H1 (cell line): ENCODE measurements at regions not wholly inside any gene's neighbourhood (a gene's known extent, or its start where the extent isn't known, plus 50 kb on each side); places are given as distances from the start of the nearest gene placed in this dataset.

ENCODE experiments used
- FOSL1 ChIP-seq: IDR thresholded peaks from 2 replicates; pipeline ENCODE4 v1.6.1; 2011; ENCODE audit warnings: mild to moderate bottlenecking, low read depth, low read length, moderate library complexity; ENCODE audit not compliant: insufficient read depth
- MAFK ChIP-seq: IDR thresholded peaks from 2 replicates; pipeline ENCODE4 v1.6.1; 2012; ENCODE audit warnings: low read depth, mild to moderate bottlenecking, improper control_type of control experiment, low read length
- NRF1 ChIP-seq: IDR thresholded peaks from 2 replicates; pipeline ENCODE4 v1.6.1; 2011; ENCODE audit warnings: mild to moderate bottlenecking, low read depth, low read length, improper control_type of control experiment
- POLR2A ChIP-seq, 2 experiments: IDR thresholded peaks; 1 replicate in 1 of 2; 2 replicates in 1 of 2; pipeline ENCODE4 v1.6.1; 2011; ENCODE audit warnings: low read depth in 2 of 2, low read length in 2 of 2, mild to moderate bottlenecking in 2 of 2; ENCODE audit errors: control extremely low read depth in 1 of 2
- POLR2AphosphoS5 ChIP-seq: IDR thresholded peaks from 2 replicates; pipeline ENCODE4 v1.6.1; 2011; ENCODE audit warnings: low read depth, low read length
- RXRA ChIP-seq: IDR thresholded peaks from 2 replicates; pipeline ENCODE4 v1.6.1; 2011; ENCODE audit warnings: low read depth, mild to moderate bottlenecking, low read length, moderate library complexity; ENCODE audit not compliant: insufficient read depth
- SAP30 ChIP-seq: fragments of 300-600 bp; sonication (generic); IDR thresholded peaks from 2 replicates; pipeline ENCODE4 v1.7.1; 2012; ENCODE audit warnings: low read length, moderate library complexity, mild to moderate bottlenecking, inconsistent platforms; ENCODE audit not compliant: insufficient read depth, insufficient replicate concordance
- TAF1 ChIP-seq: IDR thresholded peaks from 2 replicates; pipeline ENCODE4 v1.6.1; 2011; ENCODE audit warnings: mild to moderate bottlenecking, low read depth, low read length
- TF ChIP-seq, protein P1 (sequence below), 3 experiments: IDR thresholded peaks; 1 replicate in 2 of 3; 2 replicates in 1 of 3; pipeline versions ENCODE4 v1.5.1 to v1.6.1; 2011; ENCODE audit warnings: low read length in 3 of 3, mild to moderate bottlenecking in 3 of 3, inconsistent platforms in 2 of 3, low read depth in 1 of 3, moderate library complexity in 1 of 3; ENCODE audit not compliant: insufficient read depth in 1 of 3; ENCODE audit errors: control extremely low read depth in 1 of 3
- TF ChIP-seq, protein P2 (sequence below): fragments of 300-600 bp; sonication (generic); IDR thresholded peaks from 2 replicates; pipeline ENCODE4 v1.7.1; 2012; ENCODE audit warnings: low read length, moderate library complexity, mild to moderate bottlenecking, inconsistent platforms; ENCODE audit not compliant: insufficient replicate concordance

DNA sequence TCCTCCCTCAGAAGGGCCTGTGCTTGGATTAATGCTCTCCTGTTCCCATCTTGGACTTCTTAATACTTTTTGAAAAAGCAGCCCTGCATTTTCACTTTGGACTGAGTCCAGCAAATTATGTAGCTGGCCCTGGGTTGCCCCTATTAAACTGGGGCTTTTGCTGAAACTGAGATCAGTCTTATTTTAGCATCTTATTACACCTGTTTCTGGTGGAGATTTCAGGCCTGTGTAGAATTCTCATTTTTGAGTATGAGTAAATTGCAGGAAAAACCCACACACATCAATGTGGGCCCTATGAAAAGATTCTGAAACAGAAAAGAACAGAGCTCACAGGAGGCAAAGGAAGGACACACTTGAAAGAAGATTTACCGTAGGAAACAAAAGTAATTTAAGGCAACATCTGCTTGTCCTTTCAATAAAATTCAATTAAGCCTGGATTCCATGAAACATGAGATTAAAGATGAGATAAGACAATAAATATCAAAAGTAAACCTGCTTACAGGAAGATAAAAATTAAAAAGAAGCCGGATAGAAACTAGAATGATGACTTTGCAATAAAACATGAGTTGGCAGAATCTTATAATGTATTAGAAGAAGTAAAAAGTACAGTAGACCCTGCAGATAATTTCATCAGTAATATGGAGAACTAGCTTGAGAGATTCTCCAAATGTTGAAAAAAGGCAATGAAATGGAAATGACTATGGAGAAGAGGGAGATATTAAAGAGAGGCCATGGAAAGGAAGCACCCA lies 90.7 kb upstream of the GCFC2 start:
- TF ChIP-seq, protein P1, sequence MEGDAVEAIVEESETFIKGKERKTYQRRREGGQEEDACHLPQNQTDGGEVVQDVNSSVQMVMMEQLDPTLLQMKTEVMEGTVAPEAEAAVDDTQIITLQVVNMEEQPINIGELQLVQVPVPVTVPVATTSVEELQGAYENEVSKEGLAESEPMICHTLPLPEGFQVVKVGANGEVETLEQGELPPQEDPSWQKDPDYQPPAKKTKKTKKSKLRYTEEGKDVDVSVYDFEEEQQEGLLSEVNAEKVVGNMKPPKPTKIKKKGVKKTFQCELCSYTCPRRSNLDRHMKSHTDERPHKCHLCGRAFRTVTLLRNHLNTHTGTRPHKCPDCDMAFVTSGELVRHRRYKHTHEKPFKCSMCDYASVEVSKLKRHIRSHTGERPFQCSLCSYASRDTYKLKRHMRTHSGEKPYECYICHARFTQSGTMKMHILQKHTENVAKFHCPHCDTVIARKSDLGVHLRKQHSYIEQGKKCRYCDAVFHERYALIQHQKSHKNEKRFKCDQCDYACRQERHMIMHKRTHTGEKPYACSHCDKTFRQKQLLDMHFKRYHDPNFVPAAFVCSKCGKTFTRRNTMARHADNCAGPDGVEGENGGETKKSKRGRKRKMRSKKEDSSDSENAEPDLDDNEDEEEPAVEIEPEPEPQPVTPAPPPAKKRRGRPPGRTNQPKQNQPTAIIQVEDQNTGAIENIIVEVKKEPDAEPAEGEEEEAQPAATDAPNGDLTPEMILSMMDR (IDR thresholded peaks at IDR 0.05; ENCODE audit: control extremely low read depth in 1 of 3, insufficient read depth in 1 of 3, low read depth in 1 of 3, low read length in 3 of 3) = no peak
- TF ChIP-seq FOSL1 (no peak), NRF1 (no peak), TAF1 (no peak), SAP30 (no peak), RXRA (no peak), MAFK (no peak), POLR2AphosphoS5 (no peak), POLR2A (IDR thresholded peaks at IDR 0.05; ENCODE audit: control extremely low read depth in 1 of 2, low read depth in 2 of 2, low read length in 2 of 2) (no peak)
- TF ChIP-seq, protein P2, sequence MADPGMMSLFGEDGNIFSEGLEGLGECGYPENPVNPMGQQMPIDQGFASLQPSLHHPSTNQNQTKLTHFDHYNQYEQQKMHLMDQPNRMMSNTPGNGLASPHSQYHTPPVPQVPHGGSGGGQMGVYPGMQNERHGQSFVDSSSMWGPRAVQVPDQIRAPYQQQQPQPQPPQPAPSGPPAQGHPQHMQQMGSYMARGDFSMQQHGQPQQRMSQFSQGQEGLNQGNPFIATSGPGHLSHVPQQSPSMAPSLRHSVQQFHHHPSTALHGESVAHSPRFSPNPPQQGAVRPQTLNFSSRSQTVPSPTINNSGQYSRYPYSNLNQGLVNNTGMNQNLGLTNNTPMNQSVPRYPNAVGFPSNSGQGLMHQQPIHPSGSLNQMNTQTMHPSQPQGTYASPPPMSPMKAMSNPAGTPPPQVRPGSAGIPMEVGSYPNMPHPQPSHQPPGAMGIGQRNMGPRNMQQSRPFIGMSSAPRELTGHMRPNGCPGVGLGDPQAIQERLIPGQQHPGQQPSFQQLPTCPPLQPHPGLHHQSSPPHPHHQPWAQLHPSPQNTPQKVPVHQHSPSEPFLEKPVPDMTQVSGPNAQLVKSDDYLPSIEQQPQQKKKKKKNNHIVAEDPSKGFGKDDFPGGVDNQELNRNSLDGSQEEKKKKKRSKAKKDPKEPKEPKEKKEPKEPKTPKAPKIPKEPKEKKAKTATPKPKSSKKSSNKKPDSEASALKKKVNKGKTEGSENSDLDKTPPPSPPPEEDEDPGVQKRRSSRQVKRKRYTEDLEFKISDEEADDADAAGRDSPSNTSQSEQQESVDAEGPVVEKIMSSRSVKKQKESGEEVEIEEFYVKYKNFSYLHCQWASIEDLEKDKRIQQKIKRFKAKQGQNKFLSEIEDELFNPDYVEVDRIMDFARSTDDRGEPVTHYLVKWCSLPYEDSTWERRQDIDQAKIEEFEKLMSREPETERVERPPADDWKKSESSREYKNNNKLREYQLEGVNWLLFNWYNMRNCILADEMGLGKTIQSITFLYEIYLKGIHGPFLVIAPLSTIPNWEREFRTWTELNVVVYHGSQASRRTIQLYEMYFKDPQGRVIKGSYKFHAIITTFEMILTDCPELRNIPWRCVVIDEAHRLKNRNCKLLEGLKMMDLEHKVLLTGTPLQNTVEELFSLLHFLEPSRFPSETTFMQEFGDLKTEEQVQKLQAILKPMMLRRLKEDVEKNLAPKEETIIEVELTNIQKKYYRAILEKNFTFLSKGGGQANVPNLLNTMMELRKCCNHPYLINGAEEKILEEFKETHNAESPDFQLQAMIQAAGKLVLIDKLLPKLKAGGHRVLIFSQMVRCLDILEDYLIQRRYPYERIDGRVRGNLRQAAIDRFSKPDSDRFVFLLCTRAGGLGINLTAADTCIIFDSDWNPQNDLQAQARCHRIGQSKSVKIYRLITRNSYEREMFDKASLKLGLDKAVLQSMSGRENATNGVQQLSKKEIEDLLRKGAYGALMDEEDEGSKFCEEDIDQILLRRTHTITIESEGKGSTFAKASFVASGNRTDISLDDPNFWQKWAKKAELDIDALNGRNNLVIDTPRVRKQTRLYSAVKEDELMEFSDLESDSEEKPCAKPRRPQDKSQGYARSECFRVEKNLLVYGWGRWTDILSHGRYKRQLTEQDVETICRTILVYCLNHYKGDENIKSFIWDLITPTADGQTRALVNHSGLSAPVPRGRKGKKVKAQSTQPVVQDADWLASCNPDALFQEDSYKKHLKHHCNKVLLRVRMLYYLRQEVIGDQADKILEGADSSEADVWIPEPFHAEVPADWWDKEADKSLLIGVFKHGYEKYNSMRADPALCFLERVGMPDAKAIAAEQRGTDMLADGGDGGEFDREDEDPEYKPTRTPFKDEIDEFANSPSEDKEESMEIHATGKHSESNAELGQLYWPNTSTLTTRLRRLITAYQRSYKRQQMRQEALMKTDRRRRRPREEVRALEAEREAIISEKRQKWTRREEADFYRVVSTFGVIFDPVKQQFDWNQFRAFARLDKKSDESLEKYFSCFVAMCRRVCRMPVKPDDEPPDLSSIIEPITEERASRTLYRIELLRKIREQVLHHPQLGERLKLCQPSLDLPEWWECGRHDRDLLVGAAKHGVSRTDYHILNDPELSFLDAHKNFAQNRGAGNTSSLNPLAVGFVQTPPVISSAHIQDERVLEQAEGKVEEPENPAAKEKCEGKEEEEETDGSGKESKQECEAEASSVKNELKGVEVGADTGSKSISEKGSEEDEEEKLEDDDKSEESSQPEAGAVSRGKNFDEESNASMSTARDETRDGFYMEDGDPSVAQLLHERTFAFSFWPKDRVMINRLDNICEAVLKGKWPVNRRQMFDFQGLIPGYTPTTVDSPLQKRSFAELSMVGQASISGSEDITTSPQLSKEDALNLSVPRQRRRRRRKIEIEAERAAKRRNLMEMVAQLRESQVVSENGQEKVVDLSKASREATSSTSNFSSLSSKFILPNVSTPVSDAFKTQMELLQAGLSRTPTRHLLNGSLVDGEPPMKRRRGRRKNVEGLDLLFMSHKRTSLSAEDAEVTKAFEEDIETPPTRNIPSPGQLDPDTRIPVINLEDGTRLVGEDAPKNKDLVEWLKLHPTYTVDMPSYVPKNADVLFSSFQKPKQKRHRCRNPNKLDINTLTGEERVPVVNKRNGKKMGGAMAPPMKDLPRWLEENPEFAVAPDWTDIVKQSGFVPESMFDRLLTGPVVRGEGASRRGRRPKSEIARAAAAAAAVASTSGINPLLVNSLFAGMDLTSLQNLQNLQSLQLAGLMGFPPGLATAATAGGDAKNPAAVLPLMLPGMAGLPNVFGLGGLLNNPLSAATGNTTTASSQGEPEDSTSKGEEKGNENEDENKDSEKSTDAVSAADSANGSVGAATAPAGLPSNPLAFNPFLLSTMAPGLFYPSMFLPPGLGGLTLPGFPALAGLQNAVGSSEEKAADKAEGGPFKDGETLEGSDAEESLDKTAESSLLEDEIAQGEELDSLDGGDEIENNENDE = no peak
